COLO668 (cell line): ENCODE measurements at regions not wholly inside any gene's neighbourhood (a gene's known extent, or its start where the extent isn't known, plus 50 kb on each side); places are given as distances from the start of the nearest gene placed in this dataset.

Experiments
- DNase-seq: peaks from one replicate; lab custom pipeline; 2025; ENCODE audit not compliant: unreplicated experiment; lab: John Stamatoyannopoulos, UW

DNA sequence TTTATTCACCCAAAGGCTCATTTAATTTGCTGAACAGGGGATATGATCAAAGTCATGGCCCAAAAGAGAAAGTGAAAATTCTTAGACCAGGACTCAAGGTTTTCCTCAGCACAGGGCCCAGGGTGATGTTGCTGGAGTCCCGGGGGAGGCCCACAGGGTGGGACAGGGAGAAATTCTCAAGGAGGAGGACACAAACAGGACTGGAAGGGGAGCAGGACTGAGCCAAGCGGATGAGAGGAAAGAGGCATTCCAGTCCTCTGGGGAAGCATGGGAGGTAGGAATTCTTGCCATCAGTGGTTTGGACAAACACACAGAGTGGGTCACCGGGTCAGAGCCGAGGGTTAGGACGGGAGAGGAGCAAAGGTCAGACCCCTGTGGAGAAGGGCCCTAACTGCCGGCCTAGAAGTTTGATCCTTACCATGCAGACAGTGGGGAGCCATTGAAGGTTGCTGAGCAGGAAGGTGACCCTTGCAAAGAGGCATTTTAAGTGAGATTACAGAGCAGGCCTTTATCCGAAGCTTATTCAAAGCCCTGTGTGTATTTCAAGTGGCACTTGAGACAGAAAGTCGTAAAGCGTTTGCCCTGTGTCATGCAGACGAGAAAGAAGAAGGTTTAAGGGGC, 68.4 kb upstream of the PTGR2 start:
- DNase-seq, result no peak

GRCh38 chr14:73782623-73783022, 68.4 kb upstream of the PNMA1 start:
- DNase-seq, result no peak

DNA sequence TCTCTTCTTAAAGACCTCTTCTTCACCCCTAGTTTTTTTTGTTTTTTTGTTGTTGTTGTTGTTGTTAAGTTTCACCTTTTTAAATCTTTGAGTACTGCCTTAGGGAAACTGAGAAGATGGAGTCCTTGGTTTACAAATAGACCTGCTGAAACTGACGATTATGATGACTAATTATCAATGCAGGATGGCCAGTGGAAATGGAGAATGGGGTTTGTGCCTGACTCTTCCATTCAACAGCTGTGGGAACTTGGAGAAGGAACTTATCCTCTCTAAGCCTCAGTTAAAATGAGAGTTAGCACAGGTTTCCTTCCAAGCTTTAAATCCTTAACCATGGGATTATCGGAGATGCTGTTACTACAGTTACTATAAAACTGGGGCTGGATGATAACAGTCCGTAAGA, 66.7 kb upstream of the PNMA1 start:
- DNase-seq, result no peak

DNA sequence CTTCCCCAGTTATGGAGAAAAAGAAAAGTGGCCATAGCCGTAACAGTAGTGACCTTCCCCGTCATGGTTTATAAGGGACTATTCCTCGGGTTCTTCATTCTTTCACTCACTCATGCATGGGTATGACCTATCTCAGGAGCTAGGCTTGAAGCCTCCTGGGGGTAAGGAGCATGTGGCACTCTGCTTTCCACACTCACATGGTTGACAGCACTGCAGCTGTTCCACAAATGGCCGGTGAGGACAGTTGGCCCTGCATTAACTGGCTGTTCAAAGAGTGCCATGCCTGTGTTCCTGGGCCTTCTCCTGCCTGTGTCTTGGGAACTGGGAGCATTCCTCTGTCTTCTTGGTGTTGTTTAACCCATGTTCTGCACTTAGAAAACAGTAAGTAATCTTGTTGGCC, 66.2 kb upstream of the PNMA1 start:
- DNase-seq, result no peak

DNA sequence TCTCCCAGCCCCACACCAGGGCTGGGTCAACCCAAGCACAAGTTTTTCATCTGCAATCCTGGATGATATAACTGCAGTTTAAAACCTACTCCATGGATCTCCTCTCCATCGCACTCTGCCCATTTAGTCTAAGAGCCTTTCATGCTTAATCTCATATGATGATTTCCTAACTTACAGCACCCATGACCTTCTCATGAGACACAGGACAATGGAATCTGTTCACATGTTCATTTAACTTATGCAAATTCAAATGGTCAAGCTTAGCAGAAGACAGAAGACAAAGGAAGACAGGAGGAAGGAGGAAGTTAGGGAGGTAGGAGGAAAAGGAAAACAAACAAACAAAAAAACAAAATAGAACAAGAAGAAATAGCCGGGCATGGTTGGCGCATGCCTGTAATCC, 64.6 kb upstream of the PNMA1 start:
- DNase-seq, result no peak

DNA sequence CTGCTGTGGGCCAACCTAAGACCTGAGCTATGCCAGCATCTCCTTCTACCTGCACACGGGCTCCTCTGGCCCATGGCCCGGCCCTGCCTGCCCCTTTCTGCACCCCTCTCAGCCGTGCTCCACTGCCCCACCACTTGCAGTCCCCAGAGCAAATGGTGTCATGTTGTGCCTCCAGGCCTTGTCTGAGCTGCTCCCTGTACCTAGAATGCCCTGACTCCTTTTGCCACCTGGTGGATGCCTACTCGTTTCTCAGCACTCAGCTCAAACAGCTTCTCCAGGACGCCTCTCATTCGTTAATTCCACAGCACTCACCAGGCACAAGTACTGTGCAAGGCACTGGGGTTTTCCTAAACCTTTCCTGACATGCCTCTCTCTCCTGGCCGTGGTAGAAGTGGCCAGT, 63.2 kb upstream of the PNMA1 start:
- DNase-seq, result peak; percentile 55

- no peak for DNase-seq
These were observed 62.0 kb upstream of the PNMA1 start for GRCh38 chr14:73776194-73776537.

- no peak for DNase-seq
These were observed 61.4 kb upstream of the PNMA1 start for GRCh38 chr14:73775339-73776193.

GRCh38 chr14:73774671-73775070, 60.5 kb upstream of the PNMA1 start:
- DNase-seq, result no peak

GRCh38 chr14:73774241-73774570, 60.0 kb upstream of the PNMA1 start:
- no peak for DNase-seq

GRCh38 chr14:73773441-73774240, 59.5 kb upstream of the PNMA1 start:
- no peak for DNase-seq

- peak; percentile 83 for DNase-seq
These were observed 57.9 kb upstream of the PNMA1 start for GRCh38 chr14:73771848-73772638.

GRCh38 chr14:73770977-73771847, 57.0 kb upstream of the PNMA1 start:
- DNase-seq, result no peak

DNA sequence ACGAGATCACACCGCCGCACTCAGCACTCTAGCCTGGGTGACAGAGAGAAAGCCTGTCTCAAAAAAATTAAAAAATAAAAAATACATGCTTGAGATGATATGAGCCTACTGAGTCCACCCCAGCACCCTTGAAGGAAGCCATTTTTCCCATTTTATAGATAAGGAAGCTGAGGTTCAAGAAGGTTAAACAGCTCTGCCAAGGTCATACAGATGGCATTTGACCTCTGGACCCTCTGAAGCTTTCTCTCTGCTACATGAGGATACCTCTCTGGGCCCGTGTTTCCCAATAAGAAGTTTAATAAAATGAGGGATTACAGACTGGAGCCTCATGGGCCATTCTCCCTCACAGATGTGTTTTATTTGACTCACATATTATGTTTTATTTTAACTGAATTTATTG, 53.9 kb upstream of the PNMA1 start:
- no peak for DNase-seq

DNA sequence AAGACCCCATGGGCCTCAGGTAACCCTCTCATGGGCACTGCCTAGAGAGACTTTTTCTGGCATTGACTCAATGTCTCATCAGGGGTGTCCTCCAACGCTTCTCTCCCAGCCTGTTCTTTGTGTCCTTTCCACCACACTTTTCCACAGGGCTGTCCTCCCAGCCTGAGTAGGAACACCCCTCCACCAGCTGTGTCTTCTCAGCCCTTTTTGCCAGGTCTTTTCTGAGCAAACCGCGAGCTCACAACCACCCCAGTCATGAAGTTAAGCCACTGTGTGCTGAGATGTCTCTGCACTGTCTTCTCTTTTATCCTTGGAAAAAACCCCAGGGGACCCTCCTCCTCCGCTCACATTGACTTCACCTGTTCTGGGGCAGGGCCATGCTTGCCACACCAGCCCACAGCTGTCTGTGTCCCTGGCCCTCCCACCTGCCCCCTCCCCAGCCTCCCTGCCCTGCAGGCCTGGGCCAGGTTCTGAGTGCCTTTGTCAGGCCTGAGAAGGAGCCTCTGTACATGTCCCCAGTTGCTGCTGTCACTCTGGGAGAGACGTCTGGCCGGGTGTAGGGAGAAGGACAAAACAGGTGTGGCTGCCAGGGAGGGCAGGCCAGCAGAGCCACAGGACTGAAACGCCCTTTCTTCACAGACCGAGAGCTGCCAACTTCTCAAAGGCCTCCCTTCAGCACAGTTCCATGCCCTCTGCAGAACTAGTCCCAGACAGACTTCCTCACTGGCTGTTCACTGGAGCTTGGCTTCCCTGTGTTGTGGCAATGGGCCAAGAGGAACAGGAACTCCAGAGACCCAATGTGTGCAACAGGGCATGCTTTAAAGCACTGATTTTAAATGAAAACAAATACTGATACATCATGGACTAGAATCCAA, 50.5 kb upstream of the PNMA1 start:
- no peak for DNase-seq
